ENCODE measurements at regions not wholly inside any gene's neighbourhood (a gene's known extent, or its start where the extent isn't known, plus 50 kb on each side); places are given as distances from the start of the nearest gene placed in this dataset.

DNA sequence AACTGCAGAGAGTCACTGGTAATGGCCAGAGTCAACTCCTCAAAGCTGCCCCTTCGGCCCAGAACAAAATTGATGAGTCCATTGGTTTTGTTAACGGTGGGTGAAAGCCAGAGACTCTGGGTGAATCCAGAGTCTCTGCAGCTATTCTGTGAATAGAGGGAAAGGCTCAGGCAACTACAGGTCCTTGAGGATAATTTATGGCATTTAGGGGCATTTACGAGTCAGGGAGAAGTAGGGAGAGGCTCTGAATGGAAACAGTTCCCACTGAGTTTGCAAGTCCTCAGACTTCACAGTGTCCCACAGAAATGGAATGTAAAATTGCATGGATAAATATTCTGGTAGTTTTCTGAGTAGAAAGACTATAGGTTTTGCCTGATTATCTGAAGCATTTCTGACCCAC is 257.8 kb downstream of the SEC61B start:
- POLR2A ChIA-PET: no interaction called here
- no peaks in the 10 kb centered on the region for H3K9me3 ChIP-seq
- H3K4me2 ChIP-seq: no peak overlapping the region
- CTCF ChIA-PET: no interaction called here
- H3K4me3 ChIP-seq: no peak overlapping the region
- H3K27ac ChIP-seq: no peak overlapping the region
- 0% methylated on average over 3 of the region's 3 CpGs for WGBS (ENCODE audit: missing lambda C conversion rate)
- no peaks in the 10 kb centered on the region for H3K4me1 ChIP-seq
- FAIRE-seq (no peak), ATAC-seq (no peak), DNase-seq (ENCODE audit: low read depth in 1 of 2, low spot score in 1 of 2) (no peak)
- TF ChIP-seq, protein P1, sequence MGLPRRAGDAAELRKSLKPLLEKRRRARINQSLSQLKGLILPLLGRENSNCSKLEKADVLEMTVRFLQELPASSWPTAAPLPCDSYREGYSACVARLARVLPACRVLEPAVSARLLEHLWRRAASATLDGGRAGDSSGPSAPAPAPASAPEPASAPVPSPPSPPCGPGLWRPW (IDR thresholded peaks at IDR 0.05): no peak
- TF ChIP-seq NPAS2 (CRISPR knock-in tag; IDR thresholded peaks at IDR 0.05; ENCODE audit: borderline replicate concordance) (no peak), ESRRA (IDR thresholded peaks at IDR 0.05; ENCODE audit: borderline replicate concordance, low read length) (no peak), HOXA7 (CRISPR knock-in tag; IDR thresholded peaks at IDR 0.05) (no peak), HOXB5 (CRISPR knock-in tag; IDR thresholded peaks at IDR 0.05) (no peak), POLR2AphosphoS2 (conservative IDR thresholded peaks at IDR 0.05; ENCODE audit: low read length) (no peak), TP53 (CRISPR knock-in tag; IDR thresholded peaks at IDR 0.05) (no peak), SREBF2 (IDR thresholded peaks at IDR 0.05) (no peak), SMC3 (IDR thresholded peaks at IDR 0.05) (no peak), CHD2 (IDR thresholded peaks at IDR 0.05; ENCODE audit: low read length, partially characterized antibody) (no peak), RAD21 (conservative IDR thresholded peaks at IDR 0.05 in 1 of 2, IDR thresholded peaks at IDR 0.05 in 1 of 2) (no peak), PHF8 (IDR thresholded peaks at IDR 0.05; ENCODE audit: borderline replicate concordance, low read depth) (no peak), FOXS1 (CRISPR knock-in tag; IDR thresholded peaks at IDR 0.05) (no peak), CBX2 (IDR thresholded peaks at IDR 0.05; ENCODE audit: borderline replicate concordance, low read depth) (no peak), GATA3 (IDR thresholded peaks at IDR 0.05; ENCODE audit: borderline replicate concordance) (no peak), NR3C1 (IDR thresholded peaks at IDR 0.05) (no peak), CEBPB (IDR thresholded peaks at IDR 0.05) (no peak), JUN (IDR thresholded peaks at IDR 0.05) (no peak)
- TF ChIP-seq, protein P2, sequence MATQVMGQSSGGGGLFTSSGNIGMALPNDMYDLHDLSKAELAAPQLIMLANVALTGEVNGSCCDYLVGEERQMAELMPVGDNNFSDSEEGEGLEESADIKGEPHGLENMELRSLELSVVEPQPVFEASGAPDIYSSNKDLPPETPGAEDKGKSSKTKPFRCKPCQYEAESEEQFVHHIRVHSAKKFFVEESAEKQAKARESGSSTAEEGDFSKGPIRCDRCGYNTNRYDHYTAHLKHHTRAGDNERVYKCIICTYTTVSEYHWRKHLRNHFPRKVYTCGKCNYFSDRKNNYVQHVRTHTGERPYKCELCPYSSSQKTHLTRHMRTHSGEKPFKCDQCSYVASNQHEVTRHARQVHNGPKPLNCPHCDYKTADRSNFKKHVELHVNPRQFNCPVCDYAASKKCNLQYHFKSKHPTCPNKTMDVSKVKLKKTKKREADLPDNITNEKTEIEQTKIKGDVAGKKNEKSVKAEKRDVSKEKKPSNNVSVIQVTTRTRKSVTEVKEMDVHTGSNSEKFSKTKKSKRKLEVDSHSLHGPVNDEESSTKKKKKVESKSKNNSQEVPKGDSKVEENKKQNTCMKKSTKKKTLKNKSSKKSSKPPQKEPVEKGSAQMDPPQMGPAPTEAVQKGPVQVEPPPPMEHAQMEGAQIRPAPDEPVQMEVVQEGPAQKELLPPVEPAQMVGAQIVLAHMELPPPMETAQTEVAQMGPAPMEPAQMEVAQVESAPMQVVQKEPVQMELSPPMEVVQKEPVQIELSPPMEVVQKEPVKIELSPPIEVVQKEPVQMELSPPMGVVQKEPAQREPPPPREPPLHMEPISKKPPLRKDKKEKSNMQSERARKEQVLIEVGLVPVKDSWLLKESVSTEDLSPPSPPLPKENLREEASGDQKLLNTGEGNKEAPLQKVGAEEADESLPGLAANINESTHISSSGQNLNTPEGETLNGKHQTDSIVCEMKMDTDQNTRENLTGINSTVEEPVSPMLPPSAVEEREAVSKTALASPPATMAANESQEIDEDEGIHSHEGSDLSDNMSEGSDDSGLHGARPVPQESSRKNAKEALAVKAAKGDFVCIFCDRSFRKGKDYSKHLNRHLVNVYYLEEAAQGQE (IDR thresholded peaks at IDR 0.05): no peak
- TF ChIP-seq, protein P3, sequence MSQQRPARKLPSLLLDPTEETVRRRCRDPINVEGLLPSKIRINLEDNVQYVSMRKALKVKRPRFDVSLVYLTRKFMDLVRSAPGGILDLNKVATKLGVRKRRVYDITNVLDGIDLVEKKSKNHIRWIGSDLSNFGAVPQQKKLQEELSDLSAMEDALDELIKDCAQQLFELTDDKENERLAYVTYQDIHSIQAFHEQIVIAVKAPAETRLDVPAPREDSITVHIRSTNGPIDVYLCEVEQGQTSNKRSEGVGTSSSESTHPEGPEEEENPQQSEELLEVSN (IDR thresholded peaks at IDR 0.05; ENCODE audit: borderline replicate concordance, low read depth): no peak

DNA sequence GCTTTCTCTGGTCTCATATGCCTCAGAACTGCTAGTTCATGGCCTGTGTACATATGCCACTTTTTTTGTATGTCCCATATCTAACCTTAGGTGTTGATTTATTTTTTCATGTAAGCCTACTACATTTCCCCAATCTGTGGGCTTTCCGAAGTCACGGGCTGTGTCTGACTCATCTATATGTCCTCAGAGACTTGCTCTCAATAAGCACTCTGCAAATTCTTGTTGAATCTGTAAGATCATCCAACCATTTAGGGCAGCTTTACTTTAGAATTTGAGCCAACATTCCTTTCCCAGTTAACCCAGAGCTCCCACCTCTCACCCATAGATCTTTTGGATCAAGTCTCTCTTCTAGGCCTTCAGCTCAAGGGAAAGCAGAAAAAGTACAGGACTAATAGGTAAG is 263.4 kb downstream of the SEC61B start:
- 74% methylated on average over 2 of the region's 2 CpGs for WGBS (ENCODE audit: missing lambda C conversion rate)
- no peak overlapping the region for H3K27ac ChIP-seq
- no peaks in the 10 kb centered on the region for H3K9me3 ChIP-seq
- H3K4me2 ChIP-seq: no peak overlapping the region
- H3K4me3 ChIP-seq: no peak overlapping the region
- DNase-seq (ENCODE audit: low read depth in 1 of 2, low spot score in 1 of 2) (no peak), FAIRE-seq (no peak), ATAC-seq (no peak)
- no peaks in the 10 kb centered on the region for H3K4me1 ChIP-seq
- ChIA-PET POLR2A (no interaction called here), CTCF (interaction anchor here (1.6 kb wide), 1 partner anchor 8 kb away, joined by 3 read pairs; no protein-coding TSS in a partner anchor)
- no peak for TF ChIP-seq HOXB13 (CRISPR knock-in tag; IDR thresholded peaks at IDR 0.05; ENCODE audit: low read depth)
- TF ChIP-seq, protein P4, sequence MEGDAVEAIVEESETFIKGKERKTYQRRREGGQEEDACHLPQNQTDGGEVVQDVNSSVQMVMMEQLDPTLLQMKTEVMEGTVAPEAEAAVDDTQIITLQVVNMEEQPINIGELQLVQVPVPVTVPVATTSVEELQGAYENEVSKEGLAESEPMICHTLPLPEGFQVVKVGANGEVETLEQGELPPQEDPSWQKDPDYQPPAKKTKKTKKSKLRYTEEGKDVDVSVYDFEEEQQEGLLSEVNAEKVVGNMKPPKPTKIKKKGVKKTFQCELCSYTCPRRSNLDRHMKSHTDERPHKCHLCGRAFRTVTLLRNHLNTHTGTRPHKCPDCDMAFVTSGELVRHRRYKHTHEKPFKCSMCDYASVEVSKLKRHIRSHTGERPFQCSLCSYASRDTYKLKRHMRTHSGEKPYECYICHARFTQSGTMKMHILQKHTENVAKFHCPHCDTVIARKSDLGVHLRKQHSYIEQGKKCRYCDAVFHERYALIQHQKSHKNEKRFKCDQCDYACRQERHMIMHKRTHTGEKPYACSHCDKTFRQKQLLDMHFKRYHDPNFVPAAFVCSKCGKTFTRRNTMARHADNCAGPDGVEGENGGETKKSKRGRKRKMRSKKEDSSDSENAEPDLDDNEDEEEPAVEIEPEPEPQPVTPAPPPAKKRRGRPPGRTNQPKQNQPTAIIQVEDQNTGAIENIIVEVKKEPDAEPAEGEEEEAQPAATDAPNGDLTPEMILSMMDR (IDR thresholded peaks at IDR 0.05): no peak
- TF ChIP-seq MAZ (IDR thresholded peaks at IDR 0.05; ENCODE audit: borderline replicate concordance, low read depth, low read length): no peak
- no peak for TF ChIP-seq RCOR1 (IDR thresholded peaks at IDR 0.05; ENCODE audit: low read depth, low read length)
- no peak for TF ChIP-seq HEYL (CRISPR knock-in tag; IDR thresholded peaks at IDR 0.05)
- no peak for TF ChIP-seq POLR2A (IDR thresholded peaks at IDR 0.05; ENCODE audit: low read length)
- TF ChIP-seq, protein P1 (IDR thresholded peaks at IDR 0.05): no peak
- no peak for TF ChIP-seq SREBF2 (IDR thresholded peaks at IDR 0.05)
- no peak for TF ChIP-seq CHD2 (IDR thresholded peaks at IDR 0.05; ENCODE audit: low read length, partially characterized antibody)
- TF ChIP-seq BHLHE40 (IDR thresholded peaks at IDR 0.05; ENCODE audit: low read depth, low read length): no peak
